Activated CD4-positive, CD25-positive, alpha-beta regulatory T cell treated with anti-CD3 and anti-CD28 coated beads, Interleukin-2, amount 50 U/mL, for 24 hours (primary cell): ENCODE measurements at regions not wholly inside any gene's neighbourhood (a gene's known extent, or its start where the extent isn't known, plus 50 kb on each side); places are given as distances from the start of the nearest gene placed in this dataset.
"Not testable (repeated sequence)": the region's sequence is repeated elsewhere in the genome, so short reads cannot be mapped to it uniquely, and the experiment has no call there.

Source experiments
- ATAC-seq, 2 donors: fragments of 150-1000 bp; cut with Tn5 transposase; one replicate each; pipeline ENCODE4 v1.10.0; 2021; ENCODE audit warnings: mild to moderate bottlenecking in 1 of 2, moderate library complexity in 1 of 2

DNA sequence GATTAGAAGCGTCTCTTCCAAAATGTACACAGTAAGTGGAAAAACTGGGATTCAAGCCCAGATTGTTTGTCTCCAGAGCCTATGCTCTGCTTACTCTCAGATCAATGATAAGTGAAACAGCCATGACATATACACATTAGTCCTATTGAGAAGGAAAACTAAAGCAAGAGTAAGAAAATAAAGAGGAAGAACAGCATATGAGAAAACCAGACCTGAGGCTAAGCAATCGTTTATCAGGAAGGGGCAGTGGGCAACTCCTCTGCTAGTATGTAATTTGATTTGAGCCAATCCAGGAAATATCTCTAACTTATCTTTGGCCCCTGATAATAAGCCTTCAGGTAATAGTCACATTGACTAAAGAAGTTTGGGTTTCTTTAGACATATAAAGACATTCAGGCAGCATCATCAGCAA, 789.9 kb upstream of the C9orf72 start:
- no peak for ATAC-seq

DNA sequence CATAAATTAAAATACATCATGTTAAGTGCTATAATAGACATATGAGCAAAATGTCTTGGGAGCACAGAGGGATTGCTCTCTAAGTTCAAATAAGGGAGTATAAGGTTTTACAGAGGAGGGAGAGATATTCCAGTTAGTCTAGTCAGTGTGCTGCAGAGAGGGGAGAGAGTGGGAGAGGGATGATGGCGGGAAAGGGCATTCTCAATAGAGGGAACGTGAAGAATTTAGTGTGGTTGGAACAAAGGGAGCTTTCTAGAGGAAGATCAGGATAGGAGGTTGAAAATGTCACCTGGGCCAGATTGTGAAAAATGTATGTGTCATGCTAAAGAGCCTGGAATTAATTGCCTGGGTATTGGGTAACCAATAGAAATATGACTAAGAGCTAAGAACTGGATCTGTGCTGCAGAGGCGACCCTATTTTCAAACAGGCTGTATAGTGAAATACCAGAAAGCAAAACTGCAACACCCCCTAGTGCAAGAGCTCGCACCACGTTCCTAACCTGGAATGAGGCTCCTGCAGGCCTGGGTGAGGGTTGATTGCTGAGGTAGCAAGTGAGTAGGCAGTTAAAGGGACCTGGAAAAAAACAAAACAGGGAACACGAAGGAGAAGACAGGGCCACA, 791.8 kb upstream of the C9orf72 start:
- ATAC-seq, result no peak

DNA sequence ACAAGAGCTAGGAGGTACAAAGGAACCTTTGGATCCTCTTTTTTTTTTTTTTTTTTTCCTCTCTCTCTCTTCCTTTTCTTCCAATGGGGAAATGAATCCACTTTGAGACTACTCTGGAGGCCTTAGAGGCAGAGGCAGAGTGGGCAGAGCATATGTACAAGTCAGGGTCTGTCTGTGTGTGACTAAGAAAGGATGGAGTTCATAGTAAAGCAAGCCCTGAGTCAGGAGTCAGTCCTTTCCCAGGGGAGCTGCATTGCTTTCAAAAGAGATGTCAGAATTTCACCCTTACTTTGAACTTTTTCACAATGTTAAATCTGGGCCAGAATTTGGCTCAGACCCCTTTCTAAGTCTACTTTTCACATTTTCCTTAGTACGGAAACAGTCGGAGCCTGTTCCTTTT, 792.4 kb upstream of the C9orf72 start:
- ATAC-seq, result no peak

DNA sequence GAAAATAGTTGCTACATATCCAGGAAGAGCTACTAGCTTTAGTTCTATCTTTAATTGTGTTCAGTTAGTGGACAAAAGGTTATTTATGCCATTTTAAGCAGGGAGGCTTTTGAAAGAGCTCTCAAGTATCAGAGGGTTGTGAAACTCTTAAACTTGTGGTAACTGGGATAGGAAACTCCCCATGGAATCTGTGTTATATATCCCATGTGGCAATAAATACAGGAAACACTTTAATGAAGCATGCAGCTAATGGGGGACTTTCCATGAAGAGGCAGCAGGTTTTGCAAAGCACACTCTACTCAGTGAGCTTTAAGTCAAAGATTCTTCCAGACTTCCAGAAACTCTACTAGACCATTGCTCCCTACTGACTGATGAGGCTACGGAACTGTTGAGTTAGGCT, 805.0 kb upstream of the C9orf72 start:
- ATAC-seq, result no peak

- ATAC-seq, result no peak
Measured at GRCh38 chr9:28379082-28379481, 805.8 kb upstream of the C9orf72 start.

- no peak for ATAC-seq
Measured at GRCh38 chr9:28389411-28389810, 816.1 kb upstream of the C9orf72 start.

- ATAC-seq, result no peak
Measured at GRCh38 chr9:28394774-28395173, 821.5 kb upstream of the C9orf72 start.

- no peak for ATAC-seq
Measured at GRCh38 chr9:28396058-28396457, 822.8 kb upstream of the C9orf72 start.

- ATAC-seq, result no peak
Measured at GRCh38 chr9:28407351-28407750, 834.1 kb upstream of the C9orf72 start.

DNA sequence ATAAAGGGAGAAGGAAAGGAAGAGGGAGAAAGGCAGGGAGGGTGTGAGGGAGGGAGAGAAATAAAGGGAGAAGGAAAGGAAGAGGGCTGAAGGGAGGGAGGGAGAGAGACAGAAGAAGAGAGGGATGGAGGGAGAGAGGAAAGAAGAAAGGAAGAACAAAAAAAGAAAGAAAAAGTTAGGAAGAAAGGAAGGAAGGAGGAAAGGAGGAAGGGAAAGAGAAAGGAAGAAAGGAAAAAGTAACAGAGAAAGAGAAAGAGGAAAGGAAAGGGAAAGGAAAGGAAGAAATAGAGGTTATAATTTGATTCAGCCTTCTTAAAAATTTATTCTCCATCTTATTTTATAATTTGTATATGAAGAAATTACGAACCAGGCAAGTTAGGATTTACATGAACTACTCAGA, 836.6 kb upstream of the C9orf72 start:
- ATAC-seq, result no peak

GRCh38 chr9:28410411-28410810, 837.1 kb upstream of the C9orf72 start:
- ATAC-seq, result no peak

GRCh38 chr9:28413471-28413870, 840.2 kb upstream of the C9orf72 start:
- no peak for ATAC-seq

DNA sequence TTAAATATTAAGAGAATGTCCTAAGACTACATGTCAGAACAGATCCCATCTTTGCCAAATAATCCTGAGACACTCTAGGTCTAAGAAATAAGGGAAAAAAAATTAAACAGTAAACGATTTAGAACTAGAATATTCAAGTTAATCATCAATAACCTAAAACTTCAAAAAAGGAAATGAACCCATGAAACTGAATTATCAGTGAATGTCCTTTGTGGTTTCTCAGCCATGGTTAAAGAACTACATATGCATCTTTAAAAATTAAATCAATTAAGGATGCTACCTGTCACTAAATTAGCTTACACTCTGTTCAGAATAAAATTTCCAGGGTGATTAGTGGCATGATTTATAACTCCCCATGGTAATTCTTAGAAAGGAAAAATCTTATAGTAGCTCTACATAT, 850.0 kb upstream of the C9orf72 start:
- ATAC-seq, result no peak

- ATAC-seq, result no peak
Measured at GRCh38 chr9:28435456-28435855, 862.2 kb upstream of the C9orf72 start.

- ATAC-seq, result no peak
Measured at GRCh38 chr9:28439688-28440087, 866.4 kb upstream of the C9orf72 start.

- no peak for ATAC-seq
Measured at GRCh38 chr9:28443461-28443860, 870.2 kb upstream of the C9orf72 start.

DNA sequence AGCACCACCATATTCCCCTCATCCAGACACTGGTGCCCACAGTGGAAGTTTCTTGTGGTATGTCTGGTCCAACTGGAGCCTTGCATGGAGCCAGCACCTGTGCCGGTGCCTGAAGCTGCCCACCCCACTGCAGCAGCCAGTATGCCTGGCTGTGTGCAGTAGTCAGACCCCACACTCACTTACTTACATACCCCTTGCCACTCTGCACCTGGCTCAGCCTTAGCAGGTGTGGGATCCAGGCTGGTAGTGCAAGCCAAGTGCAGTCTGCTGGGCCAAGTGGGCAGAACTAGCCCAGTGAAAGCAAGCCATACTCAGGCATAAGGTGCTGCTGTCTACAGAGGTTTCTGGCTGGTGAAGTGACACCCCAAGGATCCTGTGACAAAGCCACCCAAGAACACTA, 871.4 kb upstream of the C9orf72 start:
- ATAC-seq, result no peak

- ATAC-seq, result no peak
Measured at GRCh38 chr9:28445211-28445610, 871.9 kb upstream of the C9orf72 start.

GRCh38 chr9:28453918-28454317, 880.6 kb upstream of the C9orf72 start:
- ATAC-seq, result no peak

DNA sequence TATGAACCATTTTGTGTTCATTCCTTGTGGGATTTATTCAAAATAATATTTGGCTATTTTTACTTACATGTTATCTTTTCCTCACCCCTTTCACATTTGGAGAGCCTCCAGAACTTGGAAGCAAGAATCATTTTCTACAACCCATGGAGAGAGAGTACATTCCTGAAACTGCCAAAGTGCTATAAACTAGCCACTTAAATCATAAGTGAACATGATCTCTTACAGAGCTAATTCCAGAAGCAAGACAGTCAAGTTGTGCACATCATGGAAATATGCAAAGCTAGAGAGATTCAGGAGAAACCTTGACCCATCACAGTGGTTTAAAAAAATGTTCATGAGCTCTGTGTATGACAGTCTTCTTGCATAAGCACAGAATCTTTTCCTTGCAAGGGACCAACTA, 883.6 kb upstream of the C9orf72 start:
- ATAC-seq, result no peak

DNA sequence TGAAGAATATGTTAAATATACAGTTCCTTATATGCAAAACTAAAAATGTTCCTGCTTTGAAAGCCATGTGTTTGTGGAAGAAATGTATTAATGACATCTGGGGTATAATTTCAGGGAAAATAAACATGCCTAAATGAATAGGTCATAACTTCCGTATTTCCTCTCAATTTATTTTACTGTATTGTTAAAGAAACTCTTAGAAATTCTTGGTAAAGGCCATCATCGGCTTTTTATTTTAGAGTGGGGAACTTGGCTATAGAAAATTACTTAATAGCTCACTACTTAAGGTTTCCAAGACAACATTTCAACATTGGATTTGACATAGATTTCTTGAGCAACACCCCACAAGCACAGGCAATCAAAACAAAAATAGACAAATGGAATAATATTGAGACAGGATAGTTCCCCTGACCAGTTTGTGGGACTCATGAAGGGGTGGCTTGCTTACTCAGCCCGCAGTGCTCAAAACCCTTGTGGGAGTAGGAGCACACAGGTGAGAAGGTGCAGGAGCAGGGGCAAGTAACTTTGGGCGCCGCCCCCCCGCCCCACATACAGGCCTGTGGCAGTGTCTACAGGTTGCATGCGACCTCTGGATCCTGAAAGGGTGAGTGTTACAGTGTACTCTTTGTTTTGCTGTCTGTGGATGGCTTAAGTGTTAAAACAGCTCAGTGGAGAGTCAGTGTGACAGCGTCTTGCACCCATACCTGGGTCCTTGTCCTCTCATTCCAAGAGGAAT, 891.4 kb upstream of the C9orf72 start:
- ATAC-seq, result no peak

GRCh38 chr9:28471261-28471660, 898.0 kb upstream of the C9orf72 start:
- ATAC-seq, result no peak

GRCh38 chr9:28487561-28487960, 914.3 kb upstream of the C9orf72 start:
- ATAC-seq, result no peak

GRCh38 chr9:28491121-28491520, 917.8 kb upstream of the C9orf72 start:
- ATAC-seq, result no peak

- ATAC-seq, result not testable (repeated sequence)
Measured at GRCh38 chr9:28498168-28498567, 924.9 kb upstream of the C9orf72 start.
